ENCODE measurements at regions not wholly inside any gene's neighbourhood (a gene's known extent, or its start where the extent isn't known, plus 50 kb on each side); places are given as distances from the start of the nearest gene placed in this dataset.
A peak's percentile ranks its signal among the peaks of the same experiment; 100 is the strongest.

GRCh38 chr16:35752012-35752772 lies 2292.8 kb downstream of the TP53TG3F start:
- Histone ChIP-seq H3K4me1 (ENCODE audit: control insufficient read depth in 2 of 2, insufficient read depth in 2 of 2, low read length in 2 of 2) (no peaks in the 10 kb centered on the region), H3K27me3 (ENCODE audit: control insufficient read depth in 2 of 2, insufficient read depth in 2 of 2, low read length in 2 of 2) (no peaks in the 10 kb centered on the region), H3K27ac (ENCODE audit: low read depth, low read length) (no peak overlapping the region), H3K4me3 (ENCODE audit: low read length) (no peak overlapping the region), H3K36me3 (ENCODE audit: control insufficient read depth in 2 of 3, insufficient read depth in 3 of 3, low read length in 3 of 3) (no peaks in the 10 kb centered on the region), H3K9me3 (ENCODE audit: control insufficient read depth in 2 of 3, low read length in 3 of 3) (peaks cover 0 to 74% (median 0%) of the 10 kb centered on the region in 3 experiments)
- H3K9me3 Mint-ChIP-seq, result peaks cover 0 to 49% (median 13%) of the 10 kb centered on the region in 11 donors
- CTCF ChIA-PET, result no interaction called here
- no peak overlapping the region for H3K27ac Mint-ChIP-seq
- DNase-seq (no peak), ATAC-seq (no peak)
- intact Hi-C loops (cut with micrococcal nuclease), result no loop called here
- H3K4me1 Mint-ChIP-seq, result no peaks in the 10 kb centered on the region
- peak overlapping the region in 1 of 10 donors; percentile 11 for H3K4me3 Mint-ChIP-seq
- no peaks in the 10 kb centered on the region for H3K27me3 Mint-ChIP-seq
- H3K36me3 Mint-ChIP-seq, result peaks cover 0 to 5% (median 1%) of the 10 kb centered on the region in 5 donors
- POLR2A ChIA-PET, result no interaction called here

DNA sequence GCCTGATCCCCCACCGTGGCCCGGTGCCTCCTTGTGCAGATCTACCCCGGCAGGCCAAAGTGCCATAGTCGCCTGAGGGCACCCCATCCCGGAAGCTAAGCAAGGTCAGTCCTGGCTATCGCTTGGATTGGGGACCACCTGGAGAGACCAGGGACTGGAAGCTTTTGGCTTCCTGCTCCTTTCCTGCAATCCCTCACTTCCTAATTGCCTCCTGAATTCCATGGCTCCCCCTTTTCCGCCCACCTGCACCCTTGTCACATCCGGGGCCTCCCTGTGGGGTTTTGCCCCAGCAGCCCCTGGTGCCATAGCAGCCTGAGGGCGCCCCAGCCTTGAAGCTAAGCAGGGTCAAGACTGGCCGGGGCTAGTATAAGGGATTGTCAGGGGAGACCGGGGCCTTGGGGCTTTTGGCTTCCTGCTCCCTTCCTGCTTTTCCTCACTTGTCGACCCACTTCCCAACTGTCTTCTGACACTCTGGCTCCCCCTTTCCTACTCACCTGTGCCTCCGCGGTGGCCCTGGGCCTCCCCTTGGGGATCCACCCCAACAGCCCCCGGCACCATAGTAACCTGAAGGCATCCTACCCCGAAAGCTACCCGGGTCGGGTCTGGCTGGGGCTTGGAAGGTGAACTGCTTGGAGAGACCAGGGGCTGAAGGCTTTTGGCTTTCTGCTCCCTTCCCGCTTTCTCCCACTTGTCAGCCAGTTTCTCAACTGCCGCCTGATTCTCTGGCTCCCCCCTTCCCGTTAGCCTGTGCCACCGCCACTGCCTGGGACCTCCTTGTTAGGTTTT lies 2293.6 kb downstream of the TP53TG3F start:
- H3K27me3 ChIP-seq (ENCODE audit: control insufficient read depth in 2 of 2, insufficient read depth in 2 of 2, low read length in 2 of 2), result no peaks in the 10 kb centered on the region
- peaks cover 0 to 5% (median 1%) of the 10 kb centered on the region in 5 donors for H3K36me3 Mint-ChIP-seq
- H3K27ac Mint-ChIP-seq, result no peak overlapping the region
- intact Hi-C loops (cut with micrococcal nuclease), result no loop called here
- H3K27ac ChIP-seq (ENCODE audit: low read depth, low read length), result no peak overlapping the region
- ChIA-PET CTCF (no interaction called here), POLR2A (no interaction called here)
- H3K4me3 ChIP-seq (ENCODE audit: low read length), result no peak overlapping the region
- DNase-seq (no peak), ATAC-seq (no peak)
- peaks cover 0 to 66% (median 0%) of the 10 kb centered on the region in 3 experiments for H3K9me3 ChIP-seq (ENCODE audit: control insufficient read depth in 2 of 3, low read length in 3 of 3)
- H3K4me1 ChIP-seq (ENCODE audit: control insufficient read depth in 2 of 2, insufficient read depth in 2 of 2, low read length in 2 of 2), result no peaks in the 10 kb centered on the region
- no peaks in the 10 kb centered on the region for H3K4me1 Mint-ChIP-seq
- H3K27me3 Mint-ChIP-seq, result no peaks in the 10 kb centered on the region
- no peak overlapping the region for H3K4me3 Mint-ChIP-seq
- no peaks in the 10 kb centered on the region for H3K36me3 ChIP-seq (ENCODE audit: control insufficient read depth in 2 of 3, insufficient read depth in 3 of 3, low read length in 3 of 3)
- H3K9me3 Mint-ChIP-seq, result peaks cover 0 to 51% (median 12%) of the 10 kb centered on the region in 11 donors

DNA sequence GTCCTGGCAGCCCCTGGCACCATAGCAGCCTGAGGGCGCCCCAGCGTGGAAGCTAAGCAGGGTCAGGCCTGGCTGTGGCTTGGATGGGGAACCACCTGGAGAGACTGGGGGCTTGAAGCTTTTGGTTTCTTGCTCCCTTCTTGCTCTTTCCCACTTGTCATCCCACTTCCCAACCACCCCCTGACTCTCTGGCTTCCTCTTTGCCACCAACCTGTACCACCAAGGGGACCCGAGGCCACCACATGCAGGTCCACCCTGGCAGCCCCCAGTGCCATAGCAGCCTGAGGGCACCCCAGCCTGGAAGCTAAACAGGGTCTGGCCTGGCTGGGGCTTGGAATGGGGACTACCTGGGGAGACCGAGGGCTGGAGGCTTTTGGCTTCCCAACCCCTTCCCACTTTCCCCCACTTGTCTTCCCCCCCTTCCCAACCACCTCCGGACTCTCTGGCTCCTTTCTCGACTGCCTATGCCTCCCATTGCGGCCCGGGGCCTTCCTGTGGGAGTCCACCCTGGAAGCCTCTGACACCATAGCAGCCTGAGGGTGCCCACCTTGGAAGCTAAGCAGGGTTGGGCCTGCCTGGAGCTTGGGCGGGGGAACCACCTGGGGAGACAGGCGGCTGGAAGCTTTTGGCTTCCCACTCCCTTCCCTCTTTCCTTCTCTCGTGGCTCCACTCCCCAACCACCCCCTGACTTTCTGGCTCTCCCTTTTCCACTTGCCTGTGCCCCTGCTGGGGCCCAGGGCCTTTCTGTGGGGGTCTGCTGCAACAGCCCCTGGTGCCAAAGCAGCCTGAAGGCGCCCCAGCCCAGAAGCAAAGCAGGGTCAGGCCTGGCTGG lies 2294.4 kb downstream of the TP53TG3F start:
- Mint-ChIP-seq H3K9me3 (peaks cover 0 to 53% (median 12%) of the 10 kb centered on the region in 11 donors), H3K36me3 (peaks cover 0 to 5% (median 1%) of the 10 kb centered on the region in 5 donors), H3K27me3 (no peaks in the 10 kb centered on the region), H3K27ac (no peak overlapping the region), H3K4me3 (no peak overlapping the region), H3K4me1 (no peaks in the 10 kb centered on the region)
- Histone ChIP-seq H3K36me3 (ENCODE audit: control insufficient read depth in 2 of 3, insufficient read depth in 3 of 3, low read length in 3 of 3) (no peaks in the 10 kb centered on the region), H3K4me1 (ENCODE audit: control insufficient read depth in 2 of 2, insufficient read depth in 2 of 2, low read length in 2 of 2) (no peaks in the 10 kb centered on the region), H3K9me3 (ENCODE audit: control insufficient read depth in 2 of 3, low read length in 3 of 3) (peaks cover 0 to 62% (median 0%) of the 10 kb centered on the region in 3 experiments), H3K4me3 (ENCODE audit: low read length) (no peak overlapping the region), H3K27ac (ENCODE audit: low read depth, low read length) (no peak overlapping the region), H3K27me3 (ENCODE audit: control insufficient read depth in 2 of 2, insufficient read depth in 2 of 2, low read length in 2 of 2) (no peaks in the 10 kb centered on the region)
- POLR2A ChIA-PET, result no interaction called here
- DNase-seq, result no peak
- intact Hi-C loops (cut with micrococcal nuclease), result no loop called here
- no peak for ATAC-seq
- CTCF ChIA-PET, result no interaction called here

- Histone ChIP-seq H3K27ac (ENCODE audit: low read depth, low read length) (no peak overlapping the region), H3K9me3 (ENCODE audit: control insufficient read depth in 2 of 3, low read length in 3 of 3) (peaks cover 0 to 53% (median 0%) of the 10 kb centered on the region in 3 experiments), H3K4me1 (ENCODE audit: control insufficient read depth in 2 of 2, insufficient read depth in 2 of 2, low read length in 2 of 2) (no peaks in the 10 kb centered on the region), H3K36me3 (ENCODE audit: control insufficient read depth in 2 of 3, insufficient read depth in 3 of 3, low read length in 3 of 3) (no peaks in the 10 kb centered on the region), H3K27me3 (ENCODE audit: control insufficient read depth in 2 of 2, insufficient read depth in 2 of 2, low read length in 2 of 2) (no peaks in the 10 kb centered on the region), H3K4me3 (ENCODE audit: low read length) (no peak overlapping the region)
- H3K27me3 Mint-ChIP-seq, result no peaks in the 10 kb centered on the region
- DNase-seq (no peak), ATAC-seq (no peak)
- H3K4me3 Mint-ChIP-seq, result no peak overlapping the region
- no peaks in the 10 kb centered on the region for H3K4me1 Mint-ChIP-seq
- intact Hi-C loops (cut with micrococcal nuclease), result no loop called here
- ChIA-PET POLR2A (no interaction called here), CTCF (interaction anchor here (0.6 kb wide), 1 partner anchor 58 kb away, joined by 3 read pairs; no protein-coding TSS in a partner anchor)
- H3K9me3 Mint-ChIP-seq, result peaks cover 0 to 48% (median 12%) of the 10 kb centered on the region in 11 donors
- H3K36me3 Mint-ChIP-seq, result peaks cover 0 to 5% (median 1%) of the 10 kb centered on the region in 5 donors
- H3K27ac Mint-ChIP-seq, result no peak overlapping the region
Measured at GRCh38 chr16:35754391-35755369, 2295.3 kb downstream of the TP53TG3F start.

DNA sequence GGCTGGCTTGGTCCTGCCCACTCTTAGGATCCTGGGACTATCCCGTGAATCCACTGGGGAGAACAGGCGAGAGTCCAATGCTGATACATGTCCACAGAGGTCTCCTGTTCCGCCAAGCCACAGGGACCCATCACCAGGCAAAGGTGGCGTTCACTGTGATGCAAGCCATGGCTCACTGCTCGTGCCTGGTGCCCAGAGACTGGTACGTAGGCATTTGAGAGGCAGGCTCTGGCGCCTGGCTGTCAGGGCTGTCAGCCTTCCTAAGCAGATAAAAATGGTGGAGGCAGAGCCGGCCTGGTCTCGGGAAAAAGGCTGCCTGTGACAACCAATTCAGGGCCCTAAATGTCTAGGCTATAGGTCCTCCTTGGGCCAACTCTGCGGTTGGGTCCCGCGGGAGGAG lies 2329.0 kb downstream of the TP53TG3F start:
- no peaks in the 10 kb centered on the region for H3K36me3 ChIP-seq (ENCODE audit: control insufficient read depth in 2 of 3, insufficient read depth in 3 of 3, low read length in 3 of 3)
- peaks cover 0 to 10% (median 1%) of the 10 kb centered on the region in 5 donors for H3K36me3 Mint-ChIP-seq
- peaks cover 0 to 42% (median 6%) of the 10 kb centered on the region in 3 experiments for H3K9me3 ChIP-seq (ENCODE audit: control insufficient read depth in 2 of 3, low read length in 3 of 3)
- no peaks in the 10 kb centered on the region for H3K27me3 Mint-ChIP-seq
- no peak for DNase-seq
- POLR2A ChIA-PET, result no interaction called here
- H3K4me3 ChIP-seq (ENCODE audit: low read length), result no peak overlapping the region
- H3K4me1 Mint-ChIP-seq, result no peaks in the 10 kb centered on the region
- no peaks in the 10 kb centered on the region for H3K27me3 ChIP-seq (ENCODE audit: control insufficient read depth in 2 of 2, insufficient read depth in 2 of 2, low read length in 2 of 2)
- H3K27ac Mint-ChIP-seq, result no peak overlapping the region
- no peak for ATAC-seq
- H3K4me3 Mint-ChIP-seq, result no peak overlapping the region
- H3K4me1 ChIP-seq (ENCODE audit: control insufficient read depth in 2 of 2, insufficient read depth in 2 of 2, low read length in 2 of 2), result no peaks in the 10 kb centered on the region
- peaks cover 15 to 84% (median 25%) of the 10 kb centered on the region in 11 donors for H3K9me3 Mint-ChIP-seq
- intact Hi-C loops (cut with micrococcal nuclease), result no loop called here
- CTCF ChIA-PET, result no interaction called here
- no peak overlapping the region for H3K27ac ChIP-seq (ENCODE audit: low read depth, low read length)

Data from naive thymus-derived CD4-positive, alpha-beta T cell (primary cell).